Type B pancreatic cell (in vitro differentiated cells): ENCODE measurements at regions not wholly inside any gene's neighbourhood (a gene's known extent, or its start where the extent isn't known, plus 50 kb on each side); places are given as distances from the start of the nearest gene placed in this dataset.

Experiments
- DNase-seq: peaks from one replicate; pipeline ENCODE4 v3.0.0; 2021; ENCODE audit warnings: mixed read lengths; ENCODE audit not compliant: unreplicated experiment; ENCODE audit errors: extremely low spot score
- H3K27ac Mint-ChIP-seq: 2 replicates; pipeline ENCODE4 v1.8.0; 2021; ENCODE audit warnings: mild to moderate bottlenecking, mixed read lengths
- H3K27me3 Mint-ChIP-seq: 2 replicates; pipeline ENCODE4 v1.8.0; 2021; ENCODE audit warnings: mixed read lengths
- H3K36me3 Mint-ChIP-seq: 2 replicates; pipeline ENCODE4 v1.8.0; 2021; ENCODE audit warnings: mixed read lengths
- H3K4me1 Mint-ChIP-seq: one replicate; pipeline ENCODE4 v1.8.0; 2021; ENCODE audit warnings: mixed read lengths; ENCODE audit not compliant: unreplicated experiment
- H3K4me3 Mint-ChIP-seq: 2 replicates; pipeline ENCODE4 v1.8.0; 2021; ENCODE audit warnings: mild to moderate bottlenecking, mixed read lengths
- H3K9me3 Mint-ChIP-seq: 2 replicates; pipeline ENCODE4 v1.8.0; 2021; ENCODE audit warnings: mixed read lengths
- TF ChIP-seq, protein P1 (sequence below): fragments of 200-600 bp; sonication (generic); conservative IDR thresholded peaks from 2 replicates; pipeline ENCODE4 v1.5.0; 2021; ENCODE audit warnings: antibody characterized with exemption, mild to moderate bottlenecking

- no peak for DNase-seq
- Mint-ChIP-seq H3K9me3 (peaks cover 11% of the 10 kb centered on the region), H3K4me3 (no peak overlapping the region), H3K36me3 (no peaks in the 10 kb centered on the region), H3K27me3 (peaks cover 42% of the 10 kb centered on the region), H3K27ac (no peak overlapping the region), H3K4me1 (peaks cover 41% of the 10 kb centered on the region)
- TF ChIP-seq, protein P1, sequence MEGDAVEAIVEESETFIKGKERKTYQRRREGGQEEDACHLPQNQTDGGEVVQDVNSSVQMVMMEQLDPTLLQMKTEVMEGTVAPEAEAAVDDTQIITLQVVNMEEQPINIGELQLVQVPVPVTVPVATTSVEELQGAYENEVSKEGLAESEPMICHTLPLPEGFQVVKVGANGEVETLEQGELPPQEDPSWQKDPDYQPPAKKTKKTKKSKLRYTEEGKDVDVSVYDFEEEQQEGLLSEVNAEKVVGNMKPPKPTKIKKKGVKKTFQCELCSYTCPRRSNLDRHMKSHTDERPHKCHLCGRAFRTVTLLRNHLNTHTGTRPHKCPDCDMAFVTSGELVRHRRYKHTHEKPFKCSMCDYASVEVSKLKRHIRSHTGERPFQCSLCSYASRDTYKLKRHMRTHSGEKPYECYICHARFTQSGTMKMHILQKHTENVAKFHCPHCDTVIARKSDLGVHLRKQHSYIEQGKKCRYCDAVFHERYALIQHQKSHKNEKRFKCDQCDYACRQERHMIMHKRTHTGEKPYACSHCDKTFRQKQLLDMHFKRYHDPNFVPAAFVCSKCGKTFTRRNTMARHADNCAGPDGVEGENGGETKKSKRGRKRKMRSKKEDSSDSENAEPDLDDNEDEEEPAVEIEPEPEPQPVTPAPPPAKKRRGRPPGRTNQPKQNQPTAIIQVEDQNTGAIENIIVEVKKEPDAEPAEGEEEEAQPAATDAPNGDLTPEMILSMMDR: no peak
Measured at GRCh38 chr16:86668136-86668910, 90.0 kb downstream of the FOXL1 start.

DNA sequence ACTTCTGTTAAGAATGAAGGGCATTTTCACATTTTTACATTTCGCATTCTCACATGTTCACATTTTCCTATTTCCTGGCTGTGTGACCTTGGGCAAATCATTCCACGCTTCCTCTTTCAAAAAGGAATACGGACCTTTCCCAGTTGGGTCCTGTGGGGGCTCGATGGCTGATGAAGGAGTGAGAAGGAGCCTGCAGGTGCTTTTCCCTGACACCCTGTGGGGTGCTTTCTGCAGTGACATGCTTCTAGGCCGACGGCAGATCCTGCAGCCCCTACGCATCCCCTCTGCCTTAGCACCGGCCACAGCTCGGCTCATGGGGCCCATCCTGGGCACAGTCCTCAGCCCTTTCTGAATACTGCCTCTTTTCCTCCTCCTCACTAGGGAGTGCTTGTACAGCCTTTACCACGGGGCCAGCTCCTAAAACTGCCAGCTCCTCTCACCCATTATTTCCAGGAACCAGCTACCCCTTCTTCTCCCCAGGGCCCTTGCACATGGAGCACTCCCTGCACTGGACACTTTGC lies 91.0 kb downstream of the FOXL1 start:
- Mint-ChIP-seq H3K9me3 (peaks cover 11% of the 10 kb centered on the region), H3K4me3 (no peak overlapping the region), H3K27ac (no peak overlapping the region), H3K36me3 (no peaks in the 10 kb centered on the region), H3K27me3 (peaks cover 42% of the 10 kb centered on the region), H3K4me1 (peaks cover 39% of the 10 kb centered on the region)
- TF ChIP-seq, protein P1: no peak
- DNase-seq: no peak

GRCh38 chr16:86669937-86670749 lies 91.8 kb downstream of the FOXL1 start:
- H3K9me3 Mint-ChIP-seq: peaks cover 5% of the 10 kb centered on the region
- no peak for DNase-seq
- H3K4me3 Mint-ChIP-seq: no peak overlapping the region
- no peak overlapping the region for H3K27ac Mint-ChIP-seq
- no peaks in the 10 kb centered on the region for H3K36me3 Mint-ChIP-seq
- peaks cover 42% of the 10 kb centered on the region for H3K27me3 Mint-ChIP-seq
- TF ChIP-seq, protein P1: no peak
- peaks cover 34% of the 10 kb centered on the region for H3K4me1 Mint-ChIP-seq

DNA sequence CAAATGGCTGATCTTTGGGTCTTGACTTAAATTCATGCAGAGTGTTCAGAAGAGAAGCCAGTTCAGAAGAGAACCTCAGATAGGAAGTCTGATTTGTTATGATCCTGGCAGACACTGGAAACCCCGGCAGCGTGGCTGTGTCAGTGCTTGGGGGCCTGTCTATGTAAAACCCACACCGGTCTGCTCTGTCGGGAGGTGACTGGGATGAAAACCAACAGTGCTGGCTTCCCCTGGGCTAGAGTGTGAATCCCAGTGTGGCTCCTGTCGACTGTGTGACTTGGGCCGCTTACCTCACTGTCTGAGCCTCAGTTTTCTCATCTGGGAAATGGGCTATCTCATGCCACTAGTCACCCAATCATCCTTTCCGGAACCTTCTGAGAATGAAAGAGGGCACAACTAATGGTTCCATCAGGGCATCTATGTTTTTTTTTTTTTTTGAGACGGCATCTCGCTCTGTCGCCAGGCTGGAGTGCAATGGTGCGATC lies 92.4 kb downstream of the FOXL1 start:
- Mint-ChIP-seq H3K27ac (no peak overlapping the region), H3K4me1 (peaks cover 34% of the 10 kb centered on the region)

DNA sequence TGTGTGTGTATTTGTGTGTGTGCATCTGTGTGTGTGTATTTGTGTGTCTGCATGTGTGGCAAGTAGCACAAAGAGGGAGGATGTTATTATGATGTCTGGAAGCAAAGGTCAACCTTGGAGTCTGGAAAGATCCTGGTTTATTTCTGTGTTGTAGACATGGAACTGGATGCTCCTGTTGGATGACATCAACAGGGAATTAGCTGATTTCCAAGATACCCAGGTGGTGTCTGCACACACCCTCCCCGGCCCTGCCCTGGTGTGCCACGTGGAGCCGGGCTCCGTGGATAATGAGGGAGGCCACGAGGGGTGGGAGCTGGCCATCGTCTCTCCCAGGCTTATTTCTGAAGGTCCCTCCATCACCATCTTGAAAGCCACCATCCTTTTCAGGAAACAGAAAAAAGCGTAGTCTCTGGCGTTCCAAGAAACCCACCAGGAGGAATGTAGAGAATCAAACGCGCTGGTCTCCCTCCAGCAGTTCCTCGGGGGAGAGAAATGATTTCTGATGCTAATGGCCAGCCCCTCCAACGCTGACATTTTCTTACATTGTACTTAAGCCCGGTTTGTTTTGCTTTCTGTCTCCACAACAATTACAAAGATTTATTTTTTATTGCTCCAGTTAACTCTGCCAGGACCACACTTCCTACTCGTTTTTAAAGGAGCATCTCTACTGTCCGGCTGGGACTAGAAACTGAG lies 93.3 kb downstream of the FOXL1 start:
- no peak overlapping the region for H3K4me3 Mint-ChIP-seq
- H3K27me3 Mint-ChIP-seq: peaks cover 39% of the 10 kb centered on the region
- H3K36me3 Mint-ChIP-seq: no peaks in the 10 kb centered on the region
- peaks cover 34% of the 10 kb centered on the region for H3K4me1 Mint-ChIP-seq
- DNase-seq: no peak
- H3K27ac Mint-ChIP-seq: no peak overlapping the region
- H3K9me3 Mint-ChIP-seq: peaks cover 5% of the 10 kb centered on the region
- TF ChIP-seq, protein P1: no peak

More for the DNA sequence above, 92.4 kb downstream of the FOXL1 start:
- Mint-ChIP-seq H3K4me3 (no peak overlapping the region), H3K36me3 (no peaks in the 10 kb centered on the region), H3K27me3 (peaks cover 42% of the 10 kb centered on the region), H3K9me3 (peaks cover 5% of the 10 kb centered on the region)
- TF ChIP-seq, protein P1: no peak
- no peak for DNase-seq
